HFF-Myc (cell line): ENCODE measurements at regions not wholly inside any gene's neighbourhood (a gene's known extent, or its start where the extent isn't known, plus 50 kb on each side); places are given as distances from the start of the nearest gene placed in this dataset.

Experiments used
- DNase-seq: peaks from one replicate; pipeline ENCODE4 v3.0.0-alpha.2; 2011; ENCODE audit warnings: low read depth; ENCODE audit errors: extremely low read depth
- H3K4me3 ChIP-seq: replicated peaks from 2 replicates; pipeline ENCODE4 v1.5.1; 2011; ENCODE audit warnings: low read depth, mild to moderate bottlenecking, control low read depth, low read length
- CTCF ChIP-seq: IDR thresholded peaks from 2 replicates; pipeline ENCODE4 v1.5.1; 2012; ENCODE audit warnings: mild to moderate bottlenecking, low read depth, low read length, control low read depth; ENCODE audit errors: missing control alignments

- peak; percentile 25 for DNase-seq
- TF ChIP-seq CTCF, result no peak
- no peak overlapping the region for H3K4me3 ChIP-seq
Observed at GRCh38 chr14:22412926-22413411, 176.1 kb downstream of the DAD1 start.

DNA sequence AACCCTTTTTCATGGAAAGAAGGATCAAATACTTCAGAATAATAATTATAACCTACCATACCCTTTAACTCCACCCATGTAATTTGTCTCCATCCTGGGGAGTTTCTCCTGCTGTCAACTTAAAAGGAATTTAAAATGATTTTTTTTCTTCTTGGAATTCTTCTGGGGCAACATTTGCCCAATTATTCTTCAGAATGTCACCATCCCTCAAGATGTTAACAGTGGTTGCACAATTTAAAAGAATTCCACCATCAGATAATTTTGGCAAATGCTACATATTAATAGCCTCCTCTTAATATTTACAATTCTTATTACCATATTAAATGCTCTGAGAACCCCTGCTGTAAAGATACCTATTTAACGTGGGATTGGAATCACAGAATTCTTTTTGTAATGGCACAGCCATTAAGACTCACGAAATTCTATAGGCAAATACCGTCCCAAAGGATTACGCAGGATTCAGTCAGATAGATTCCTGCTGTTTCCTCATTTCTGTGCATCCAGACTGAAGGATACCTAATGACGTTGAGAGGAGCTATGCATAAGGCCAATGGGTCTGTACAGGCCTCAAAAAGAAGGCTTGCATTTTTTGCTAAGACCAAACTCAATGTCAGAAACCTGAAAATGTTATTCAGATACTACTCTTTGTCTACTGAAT lies 177.5 kb downstream of the DAD1 start:
- TF ChIP-seq CTCF, result no peak
- DNase-seq, result no peak
- no peak overlapping the region for H3K4me3 ChIP-seq

DNA sequence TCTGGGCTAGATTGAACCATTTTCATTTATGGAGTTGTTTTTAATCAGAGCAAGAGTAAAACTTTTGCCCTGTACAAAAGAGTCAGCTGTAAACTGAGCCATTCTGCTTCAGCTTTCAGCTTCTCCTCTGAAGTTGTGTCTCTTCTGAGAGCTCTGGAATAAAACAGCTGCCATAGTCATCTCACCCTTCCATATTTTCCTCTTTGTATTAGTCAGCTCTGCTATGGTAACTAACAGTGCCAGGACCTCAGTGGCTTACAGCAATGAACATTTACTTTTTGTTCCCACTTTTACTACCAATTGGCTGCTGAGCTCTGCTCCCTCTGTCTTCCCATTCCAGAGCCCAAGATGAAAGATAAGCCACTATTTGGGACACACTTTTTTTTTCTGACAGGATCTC lies 178.5 kb downstream of the DAD1 start:
- no peak overlapping the region for H3K4me3 ChIP-seq
- TF ChIP-seq CTCF, result no peak
- no peak for DNase-seq

DNA sequence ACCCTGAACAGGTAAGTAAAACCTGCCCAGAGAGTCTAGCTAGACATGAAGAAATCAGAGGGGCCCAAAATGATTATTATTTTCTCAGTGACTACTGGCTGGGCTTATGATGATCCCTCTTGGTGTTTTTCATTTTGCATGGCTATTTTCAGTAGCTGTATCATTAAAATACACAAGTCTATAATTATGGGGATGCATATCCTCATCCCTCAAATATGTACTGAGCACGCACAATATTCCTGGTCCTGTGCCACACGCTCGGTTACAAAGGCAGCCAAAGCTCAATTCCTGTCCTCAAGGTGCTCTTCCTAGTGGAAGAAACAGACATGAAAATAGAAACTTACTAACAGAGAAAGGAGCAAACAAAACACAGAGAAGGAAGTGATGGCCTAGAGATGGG lies 180.0 kb downstream of the DAD1 start:
- no peak for DNase-seq
- no peak for TF ChIP-seq CTCF
- no peak overlapping the region for H3K4me3 ChIP-seq

- H3K4me3 ChIP-seq, result no peak overlapping the region
- no peak for DNase-seq
- TF ChIP-seq CTCF, result no peak
Observed at GRCh38 chr14:22408547-22408946, 180.5 kb downstream of the DAD1 start.

- TF ChIP-seq CTCF, result no peak
- H3K4me3 ChIP-seq, result no peak overlapping the region
- no peak for DNase-seq
Observed at GRCh38 chr14:22407033-22407432, 182.0 kb downstream of the DAD1 start.

GRCh38 chr14:22405201-22405600 lies 183.8 kb downstream of the DAD1 start:
- DNase-seq, result no peak
- no peak for TF ChIP-seq CTCF

More at GRCh38 chr14:22405201-22405600, 183.8 kb downstream of the DAD1 start:
- H3K4me3 ChIP-seq, result no peak overlapping the region
